ENCODE measurements at regions not wholly inside any gene's neighbourhood (a gene's known extent, or its start where the extent isn't known, plus 50 kb on each side); places are given as distances from the start of the nearest gene placed in this dataset.

DNA sequence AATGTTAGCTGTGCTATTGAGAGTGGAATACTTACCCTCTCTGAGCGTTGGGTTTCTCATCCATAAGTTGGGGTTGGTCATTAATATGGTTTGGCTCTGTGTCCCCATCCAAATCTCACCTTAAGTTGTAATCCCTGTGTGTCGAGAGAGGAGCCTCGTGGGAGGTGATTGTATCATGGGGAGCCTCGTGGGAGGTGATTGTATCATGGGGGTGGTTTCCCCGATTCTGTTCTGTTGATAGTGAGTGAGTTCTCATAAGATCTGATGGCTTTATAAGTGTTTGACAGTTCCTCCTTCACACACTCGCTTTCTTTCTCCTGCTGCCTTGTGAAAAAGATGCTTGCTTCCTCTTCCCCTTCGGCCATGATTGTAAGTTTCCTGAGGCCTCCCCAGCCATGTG, 391.1 kb downstream of the FAM133A start:
- no peaks in the 10 kb centered on the region for H3K36me3 ChIP-seq
- TF ChIP-seq CTCF (IDR thresholded peaks at IDR 0.05) = no peak
- no peak for DNase-seq (ENCODE audit: low spot score in 2 of 2)
- H3K4me1 ChIP-seq = no peaks in the 10 kb centered on the region
- H3K27me3 ChIP-seq = no peaks in the 10 kb centered on the region
- H3K9me3 ChIP-seq = no peaks in the 10 kb centered on the region
- no peak overlapping the region for H3K27ac ChIP-seq
- intact Hi-C loops (cut with DNase I) = no loop called here
- no peak overlapping the region for H3K4me3 ChIP-seq

DNA sequence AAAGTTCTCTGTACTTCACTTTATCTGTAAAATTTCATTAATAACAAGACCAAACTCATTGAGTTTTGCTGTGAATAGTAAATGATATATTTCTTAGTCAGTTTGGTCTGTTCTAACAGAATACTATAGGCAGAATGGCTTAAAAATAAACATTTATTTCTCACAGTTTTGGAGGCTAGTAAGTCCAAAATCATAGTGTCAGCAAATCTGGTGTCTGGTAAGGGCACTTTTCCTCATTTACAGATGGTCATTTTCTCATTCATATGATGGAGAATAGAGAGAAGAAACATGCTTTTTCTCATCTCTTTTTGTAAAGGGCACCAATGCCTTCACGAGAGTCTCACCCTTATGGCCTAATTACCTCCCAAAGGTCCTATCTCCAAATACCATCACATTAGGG, 415.1 kb downstream of the FAM133A start:
- Histone ChIP-seq H3K27me3 (no peaks in the 10 kb centered on the region), H3K4me1 (no peaks in the 10 kb centered on the region), H3K36me3 (no peaks in the 10 kb centered on the region), H3K27ac (no peak overlapping the region), H3K4me3 (no peak overlapping the region), H3K9me3 (no peaks in the 10 kb centered on the region)
- DNase-seq (ENCODE audit: low spot score in 2 of 2) = no peak
- no peak for TF ChIP-seq CTCF (IDR thresholded peaks at IDR 0.05)
- intact Hi-C loops (cut with DNase I) = no loop called here

DNA sequence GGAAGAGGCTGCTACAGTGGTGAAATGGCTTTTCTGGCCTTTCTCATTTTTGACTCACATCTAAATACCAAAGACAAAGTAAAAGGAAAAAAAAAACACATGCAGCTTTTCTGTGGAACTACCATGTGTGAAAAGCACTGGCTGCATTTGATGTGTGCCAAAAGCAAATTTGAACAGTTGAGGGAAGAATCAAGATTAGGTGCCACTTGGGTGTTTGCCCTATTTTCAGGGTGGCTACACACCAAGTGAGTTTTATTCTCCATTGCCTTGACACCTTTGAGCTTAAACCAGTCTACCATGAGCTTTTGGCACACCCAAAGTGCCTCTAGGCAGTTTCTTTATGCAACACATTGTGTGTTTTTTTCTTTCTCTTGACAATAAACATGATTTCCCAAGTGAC, 423.9 kb downstream of the FAM133A start:
- no peaks in the 10 kb centered on the region for H3K9me3 ChIP-seq

DNA sequence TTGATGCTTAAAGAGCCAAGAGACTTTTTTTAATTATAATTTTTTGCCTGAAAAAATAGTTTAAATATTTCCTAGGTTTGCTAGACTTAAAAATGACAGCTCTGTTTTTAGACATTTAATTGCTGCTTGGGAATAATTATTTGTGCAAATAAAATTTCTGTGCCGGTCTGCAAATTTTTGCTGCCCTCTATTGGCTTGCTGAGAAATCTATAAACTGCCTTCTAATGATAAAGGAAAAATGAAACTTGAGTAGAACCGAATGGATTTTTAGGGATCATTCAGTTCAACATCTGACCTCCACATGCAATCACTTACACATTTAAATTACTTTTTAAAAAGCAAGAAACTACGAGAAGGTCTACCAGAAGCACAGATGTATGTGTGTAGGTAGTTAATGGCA, 434.0 kb downstream of the FAM133A start:
- intact Hi-C loops (cut with DNase I) = no loop called here
- H3K4me1 ChIP-seq = no peaks in the 10 kb centered on the region

More for the DNA sequence above, 423.9 kb downstream of the FAM133A start:
- intact Hi-C loops (cut with DNase I) = no loop called here
- no peaks in the 10 kb centered on the region for H3K4me1 ChIP-seq
- no peak for TF ChIP-seq CTCF (IDR thresholded peaks at IDR 0.05)
- H3K36me3 ChIP-seq = no peaks in the 10 kb centered on the region
- no peak for DNase-seq (ENCODE audit: low spot score in 2 of 2)
- no peak overlapping the region for H3K4me3 ChIP-seq
- H3K27ac ChIP-seq = no peak overlapping the region
- no peaks in the 10 kb centered on the region for H3K27me3 ChIP-seq

DNA sequence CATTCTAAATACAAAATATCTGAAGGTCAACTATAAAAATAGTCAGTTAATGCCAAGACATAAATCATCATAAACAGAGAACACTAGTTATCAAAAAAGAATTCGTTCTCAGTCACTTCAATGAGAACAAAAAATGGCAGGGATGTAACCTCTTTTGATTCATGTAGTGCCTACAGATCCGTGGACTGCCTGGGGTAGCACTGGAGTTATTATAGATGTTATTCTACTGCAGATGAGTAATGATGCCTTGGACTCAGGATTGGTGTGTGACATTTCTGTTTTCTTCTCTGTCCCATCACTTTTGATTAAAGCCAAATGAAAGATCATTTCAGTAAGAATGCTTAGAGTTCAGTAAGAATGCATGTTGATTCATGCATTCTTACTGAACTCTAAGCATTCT, 440.4 kb downstream of the FAM133A start:
- no peak overlapping the region for H3K27ac ChIP-seq
- TF ChIP-seq CTCF (IDR thresholded peaks at IDR 0.05) = no peak
- intact Hi-C loops (cut with DNase I) = no loop called here
- DNase-seq (ENCODE audit: low spot score in 2 of 2) = no peak
- H3K4me1 ChIP-seq = no peaks in the 10 kb centered on the region
- no peaks in the 10 kb centered on the region for H3K27me3 ChIP-seq
- no peaks in the 10 kb centered on the region for H3K9me3 ChIP-seq
- H3K4me3 ChIP-seq = no peak overlapping the region
- H3K36me3 ChIP-seq = no peaks in the 10 kb centered on the region

More for the DNA sequence above, 434.0 kb downstream of the FAM133A start:
- no peak overlapping the region for H3K27ac ChIP-seq
- H3K36me3 ChIP-seq = no peaks in the 10 kb centered on the region
- no peak for TF ChIP-seq CTCF (IDR thresholded peaks at IDR 0.05)
- no peak for DNase-seq (ENCODE audit: low spot score in 2 of 2)
- H3K27me3 ChIP-seq = no peaks in the 10 kb centered on the region
- no peak overlapping the region for H3K4me3 ChIP-seq
- no peaks in the 10 kb centered on the region for H3K9me3 ChIP-seq

GRCh38 chrX:94121799-94122198, 447.8 kb downstream of the FAM133A start:
- H3K4me3 ChIP-seq = no peak overlapping the region
- no peaks in the 10 kb centered on the region for H3K4me1 ChIP-seq
- intact Hi-C loops (cut with DNase I) = no loop called here
- no peaks in the 10 kb centered on the region for H3K27me3 ChIP-seq
- no peak for DNase-seq (ENCODE audit: low spot score in 2 of 2)
- H3K9me3 ChIP-seq = no peaks in the 10 kb centered on the region
- H3K36me3 ChIP-seq = no peaks in the 10 kb centered on the region
- TF ChIP-seq CTCF (IDR thresholded peaks at IDR 0.05) = no peak
- H3K27ac ChIP-seq = no peak overlapping the region

Measured in ascending aorta (tissue), 2 donors.